ENCODE measurements at regions not wholly inside any gene's neighbourhood (a gene's known extent, or its start where the extent isn't known, plus 50 kb on each side); places are given as distances from the start of the nearest gene placed in this dataset.
"Not testable (repeated sequence)": the region's sequence is repeated elsewhere in the genome, so short reads cannot be mapped to it uniquely, and the experiment has no call there.

DNA sequence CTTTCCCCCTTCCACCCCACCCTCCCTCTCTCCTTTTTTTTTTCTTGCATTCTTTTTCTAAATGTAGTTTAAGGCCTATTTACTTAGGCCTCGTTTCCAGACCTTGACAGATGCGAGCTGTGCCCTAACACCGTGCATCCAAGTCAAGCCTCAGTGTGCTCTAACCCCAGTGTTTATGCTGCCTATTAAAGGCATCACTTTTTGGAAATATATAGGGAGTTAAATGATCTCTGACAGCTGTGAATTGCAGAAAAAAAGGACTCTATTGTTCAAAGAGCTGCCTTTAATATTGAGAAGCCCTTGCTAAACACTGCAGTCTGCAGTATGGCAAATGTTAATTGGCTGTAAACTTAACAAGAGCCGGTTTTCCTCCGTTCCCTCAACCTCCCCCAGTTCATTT lies 270.4 kb upstream of the TUT7 start:
- DNase-seq (ENCODE audit: low spot score), result no peak

GRCh38 chr9:86614871-86615849 lies 260.9 kb upstream of the TUT7 start:
- DNase-seq (ENCODE audit: low spot score), result no peak

DNA sequence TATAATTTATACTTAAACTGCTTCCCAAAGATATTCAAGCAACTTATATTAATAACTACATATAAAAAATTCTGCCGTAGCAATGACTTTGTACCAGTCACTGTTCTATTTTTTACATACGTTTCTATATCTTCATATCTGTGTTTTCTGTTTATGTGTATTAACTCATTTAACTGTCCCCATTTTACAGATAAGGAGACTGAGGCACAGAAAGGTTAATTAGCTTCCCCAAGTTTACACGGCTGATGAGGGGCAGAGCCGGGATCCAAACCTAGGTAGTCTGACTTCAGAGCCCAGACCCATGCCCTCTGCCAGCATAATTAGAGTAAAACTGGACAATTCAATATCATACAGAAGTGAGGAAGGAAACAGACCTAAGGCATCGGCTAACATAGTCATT lies 259.7 kb upstream of the TUT7 start:
- DNase-seq (ENCODE audit: low spot score), result no peak

GRCh38 chr9:86611534-86611933 lies 257.3 kb upstream of the TUT7 start:
- not testable (repeated sequence) for DNase-seq (ENCODE audit: low spot score)

- no peak for DNase-seq (ENCODE audit: low spot score)
These were observed 251.1 kb upstream of the TUT7 start for GRCh38 chr9:86605303-86605702.

DNA sequence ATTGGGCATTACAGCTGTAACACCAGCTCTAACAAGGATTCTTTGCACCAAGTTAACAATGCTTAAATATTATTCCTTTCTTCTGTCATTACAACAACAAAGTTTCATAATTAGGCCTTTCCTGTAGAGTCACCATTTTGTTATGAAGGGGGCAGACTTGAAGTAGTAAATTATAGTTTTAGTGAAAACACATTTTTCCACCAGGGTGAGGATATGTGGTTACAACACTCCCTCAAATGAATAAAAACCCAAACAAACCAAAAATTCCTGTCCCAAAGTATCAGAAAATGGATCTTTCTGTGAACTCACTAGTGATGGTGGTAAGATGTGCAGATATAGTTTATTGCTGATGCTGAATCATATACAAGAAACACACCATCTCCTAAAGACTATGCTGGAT lies 250.5 kb upstream of the TUT7 start:
- DNase-seq (ENCODE audit: low spot score), result no peak

GRCh38 chr9:86602715-86603114 lies 248.5 kb upstream of the TUT7 start:
- no peak for DNase-seq (ENCODE audit: low spot score)

DNA sequence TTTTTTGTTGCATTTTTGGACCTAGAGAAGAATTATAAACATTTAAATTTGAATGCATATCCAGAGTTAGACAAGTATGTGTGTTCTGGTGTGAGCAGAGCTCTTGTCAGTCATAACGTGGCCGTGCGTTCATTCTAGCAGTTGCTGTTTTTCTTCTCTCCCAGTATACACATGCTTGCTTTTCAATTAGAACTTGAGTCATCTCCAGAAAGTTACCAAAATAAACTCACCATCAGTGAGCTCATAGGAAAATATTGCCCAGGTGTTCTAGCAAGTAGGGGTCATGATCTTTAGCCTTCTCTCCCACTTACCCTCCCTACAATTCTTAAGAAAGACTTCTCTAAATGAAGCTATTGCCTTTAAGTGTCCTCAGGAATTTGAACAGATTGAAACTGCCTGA lies 247.5 kb upstream of the TUT7 start:
- no peak for DNase-seq (ENCODE audit: low spot score)

- DNase-seq (ENCODE audit: low spot score), result no peak
These were observed 246.8 kb upstream of the TUT7 start for GRCh38 chr9:86600977-86601376.

DNA sequence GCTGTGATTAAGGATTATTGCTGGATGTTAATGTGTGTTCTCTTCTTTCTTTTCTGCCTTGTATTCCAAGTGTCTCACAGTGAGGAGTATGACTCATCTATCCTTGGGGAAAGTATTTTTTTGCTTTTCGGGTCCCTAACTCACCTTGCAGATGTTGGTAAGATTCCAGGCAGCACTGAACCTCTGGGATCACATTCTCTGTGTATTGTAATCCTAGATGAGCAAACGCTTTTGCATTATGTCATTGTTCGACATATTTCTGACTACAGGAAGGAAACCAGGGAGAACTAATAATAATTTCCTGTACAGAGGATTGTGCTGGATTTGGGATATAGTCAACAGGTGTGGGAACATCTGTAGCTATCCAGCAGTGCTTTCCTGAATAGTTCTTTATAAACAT lies 246.1 kb upstream of the TUT7 start:
- DNase-seq (ENCODE audit: low spot score), result no peak

DNA sequence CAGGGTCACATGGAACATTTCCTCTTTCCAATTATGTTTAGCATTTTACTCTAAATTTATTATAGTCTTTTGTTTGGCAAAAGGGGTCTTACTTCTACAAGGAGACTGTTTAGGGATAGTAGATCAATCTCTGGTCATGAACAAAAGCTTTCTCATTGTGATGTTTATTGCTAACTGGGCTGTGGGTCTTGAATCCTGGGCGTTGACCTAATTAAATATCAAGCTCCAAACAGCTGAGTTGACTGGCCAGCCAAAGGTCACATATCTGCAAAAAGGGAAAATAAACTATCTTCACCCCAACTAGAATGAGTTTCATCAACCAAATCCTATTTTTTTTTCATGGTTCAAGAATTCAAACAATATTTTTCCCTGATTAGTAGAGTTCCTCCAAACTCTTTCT lies 245.4 kb upstream of the TUT7 start:
- DNase-seq (ENCODE audit: low spot score), result no peak

- no peak for DNase-seq (ENCODE audit: low spot score)
These were observed 244.4 kb upstream of the TUT7 start for GRCh38 chr9:86598411-86599239.

GRCh38 chr9:86594724-86595123 lies 240.5 kb upstream of the TUT7 start:
- no peak for DNase-seq (ENCODE audit: low spot score)

DNA sequence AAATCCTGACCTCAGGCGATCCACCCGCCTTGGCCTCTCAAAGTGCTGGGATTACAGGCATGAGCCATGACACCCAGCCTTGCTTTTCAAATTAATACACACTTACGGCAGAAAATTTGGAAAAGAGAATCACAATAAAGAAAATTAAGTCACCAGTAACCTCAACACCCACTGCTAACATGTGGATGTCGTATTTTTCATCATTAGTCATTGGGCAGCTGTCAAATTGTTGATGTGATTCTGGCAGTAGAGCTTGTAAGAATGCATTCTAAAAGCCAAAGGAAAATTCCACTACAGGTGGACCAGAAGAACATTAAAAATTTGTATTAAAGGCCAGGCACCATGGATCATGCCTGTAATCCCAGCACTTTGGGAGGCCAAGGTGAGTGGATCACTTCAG lies 237.3 kb upstream of the TUT7 start:
- DNase-seq (ENCODE audit: low spot score), result no peak

DNA sequence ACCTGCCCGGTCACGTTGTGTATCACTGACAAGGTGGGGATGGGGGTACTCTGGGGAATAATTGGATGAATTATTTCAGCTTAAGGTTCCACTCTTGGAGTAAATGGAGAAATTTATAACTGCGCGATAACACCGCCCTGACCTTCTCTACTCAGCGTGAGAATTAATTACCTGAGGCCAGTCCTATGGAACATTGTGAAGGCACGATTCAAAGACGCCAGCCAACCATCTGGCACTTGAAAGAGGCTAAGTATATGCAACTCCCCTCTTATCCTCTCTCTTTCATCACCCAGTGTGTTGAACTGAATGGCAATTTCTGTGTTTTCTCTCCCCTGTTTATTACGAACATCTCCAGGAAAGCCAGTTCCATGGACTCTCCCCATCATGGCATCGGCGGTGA lies 235.5 kb upstream of the TUT7 start:
- DNase-seq (ENCODE audit: low spot score), result no peak

DNA sequence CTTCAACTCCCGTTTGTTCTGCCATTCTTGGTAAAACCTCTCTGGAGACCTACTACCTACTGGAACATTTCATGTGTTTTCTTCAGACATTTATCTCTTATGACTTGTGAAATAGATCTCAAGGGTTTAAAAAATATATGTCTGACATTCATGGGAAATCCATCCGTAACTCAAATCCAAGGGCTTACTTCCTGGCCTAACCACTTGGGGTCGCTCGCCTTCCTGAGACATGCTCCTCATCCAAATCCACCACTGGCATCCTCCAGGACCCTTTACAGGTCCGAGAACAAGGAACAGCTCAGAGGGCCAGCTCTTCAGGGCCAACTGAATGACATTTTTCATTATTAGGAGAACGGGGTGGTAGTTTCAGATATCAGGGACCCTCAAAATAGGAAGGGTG lies 235.1 kb upstream of the TUT7 start:
- DNase-seq (ENCODE audit: low spot score), result no peak

DNA sequence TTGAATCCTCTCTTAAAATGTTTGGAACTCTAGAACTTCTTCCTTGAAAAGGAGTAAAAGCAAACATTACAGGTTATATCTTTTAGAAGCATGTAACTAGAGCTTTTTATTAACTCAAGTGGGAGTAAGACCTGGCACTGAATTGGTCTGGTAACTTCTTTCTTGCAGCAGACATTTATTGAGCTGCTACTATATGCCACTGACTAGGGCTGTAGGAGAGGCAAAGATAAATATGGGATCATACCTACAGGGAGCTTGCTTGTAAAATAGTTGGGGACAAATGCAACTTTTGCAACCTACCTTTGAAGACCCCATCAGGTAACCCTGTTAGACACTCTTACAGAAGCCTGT lies 231.9 kb upstream of the TUT7 start:
- DNase-seq (ENCODE audit: low spot score), result no peak

GRCh38 chr9:86585422-86586143 lies 231.4 kb upstream of the TUT7 start:
- DNase-seq (ENCODE audit: low spot score), result no peak

DNA sequence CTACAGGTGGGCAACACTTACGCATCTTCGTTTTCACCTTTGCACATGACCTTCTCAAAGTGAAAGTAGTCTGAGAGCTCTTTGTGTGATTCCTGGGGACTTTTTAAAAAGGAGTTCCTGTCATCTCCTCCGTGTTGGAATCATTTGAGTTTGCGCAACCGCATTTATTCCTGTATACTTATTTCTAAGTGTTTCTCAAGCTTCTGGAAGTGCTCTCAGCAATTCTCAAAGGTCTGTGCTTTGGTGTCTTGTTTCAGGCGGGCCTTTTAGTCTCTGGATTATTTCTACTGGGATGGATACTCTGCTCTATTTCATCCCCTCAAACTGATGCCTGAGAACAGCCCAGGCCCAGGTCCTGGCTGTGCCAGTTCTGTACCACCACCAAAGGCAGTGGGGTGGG lies 226.5 kb upstream of the TUT7 start:
- no peak for DNase-seq (ENCODE audit: low spot score)

- DNase-seq (ENCODE audit: low spot score), result no peak
These were observed 224.5 kb upstream of the TUT7 start for GRCh38 chr9:86578722-86579121.

DNA sequence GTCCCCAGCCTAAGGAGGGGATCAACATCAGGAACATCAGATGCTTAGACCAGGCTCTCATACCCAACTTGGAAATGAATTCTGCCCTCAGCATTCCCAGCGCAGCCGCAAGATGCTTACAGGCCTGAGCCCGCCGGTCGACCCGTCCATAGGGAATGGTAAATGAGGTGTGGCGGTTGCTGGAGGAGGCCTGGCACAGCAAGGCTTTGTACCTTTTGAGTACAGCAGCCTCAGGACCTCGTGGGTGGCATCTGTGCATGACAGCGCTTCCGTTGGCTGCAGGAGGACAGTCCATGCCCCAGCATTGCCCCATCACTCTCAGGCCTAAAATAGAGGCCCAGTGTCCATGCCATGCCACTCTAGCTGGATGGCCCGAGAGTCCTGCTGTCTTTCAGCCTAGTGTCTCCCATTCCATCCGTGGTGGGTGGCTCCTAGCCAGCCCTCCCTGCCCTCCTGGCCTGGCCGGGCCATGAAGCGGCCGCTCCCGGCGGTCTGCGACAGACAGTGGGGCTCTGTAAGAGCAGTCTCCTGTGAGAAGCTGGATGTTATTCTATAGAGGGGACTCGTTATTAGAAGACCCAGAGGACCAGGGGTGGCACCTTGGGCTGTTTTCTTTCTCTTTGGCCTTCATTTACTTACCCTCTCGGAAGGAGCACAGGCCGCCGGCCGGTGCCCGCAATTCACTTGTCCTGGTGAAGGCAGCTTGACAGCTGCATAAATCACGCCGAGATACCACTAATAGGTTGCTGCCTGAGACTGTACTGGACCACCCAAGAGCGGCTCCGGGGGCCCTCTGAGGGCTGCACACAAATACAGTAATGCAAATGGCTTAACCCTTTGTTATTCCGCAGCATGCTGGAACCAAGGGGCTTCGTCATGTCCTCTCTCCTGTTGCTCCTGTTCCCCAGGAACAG lies 223.5 kb upstream of the TUT7 start:
- no peak for DNase-seq (ENCODE audit: low spot score)
